ENCODE measurements at regions not wholly inside any gene's neighbourhood (a gene's known extent, or its start where the extent isn't known, plus 50 kb on each side); places are given as distances from the start of the nearest gene placed in this dataset.

DNA sequence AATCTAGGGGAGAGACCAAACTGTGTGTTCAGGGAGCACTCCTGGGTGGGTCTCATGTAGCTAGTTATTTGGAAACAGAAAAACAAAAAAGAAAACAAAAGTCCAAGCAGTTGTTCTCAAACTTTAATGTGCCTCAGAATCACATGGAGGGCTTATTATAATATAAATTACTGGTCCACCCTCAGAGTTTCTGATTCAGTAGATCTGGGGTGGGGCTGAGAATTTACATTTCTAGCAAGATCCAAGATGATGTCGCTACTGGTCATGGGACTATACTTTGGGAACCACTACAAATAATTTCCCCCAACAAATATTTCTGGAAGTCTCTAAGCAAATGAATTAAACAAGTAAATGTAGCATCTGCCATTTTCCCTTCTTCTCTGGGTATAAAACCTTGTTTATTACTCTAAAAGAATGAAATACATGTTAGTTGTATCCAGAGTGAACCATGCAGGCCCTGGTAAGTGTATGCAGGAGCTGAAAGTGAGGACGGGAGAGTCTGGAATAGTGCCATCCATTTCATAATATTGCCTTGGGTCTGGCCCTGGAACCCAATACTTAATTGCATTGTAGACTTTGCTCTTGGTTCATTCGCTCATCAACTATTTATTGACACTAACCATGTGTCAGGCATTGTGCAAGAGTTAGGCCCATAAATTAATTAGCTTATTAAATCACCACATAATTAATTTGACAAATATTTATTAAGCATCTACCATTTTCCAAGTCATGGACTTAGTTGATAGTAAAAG is 490.8 kb downstream of the EPM2A start:
- no peaks in the 10 kb centered on the region for H3K4me1 ChIP-seq (ENCODE audit: insufficient read depth, low read length)
- Mint-ChIP-seq H3K4me1 (peaks cover 0 to 3% of the 10 kb centered on the region in 2 experiments; a peak in 1 of 4 replicates), H3K27ac (no peak overlapping the region)

More for the DNA sequence above, 490.8 kb downstream of the EPM2A start:
- Histone ChIP-seq H3K27me3 (ENCODE audit: insufficient read depth, low read length) (no peaks in the 10 kb centered on the region), H2BK12ac (ENCODE audit: insufficient read length, low read depth, low read length) (no peak overlapping the region), H2AFZ (ENCODE audit: low read length) (no peak overlapping the region), H4K8ac (replicated peaks; ENCODE audit: insufficient read length, low read depth, low read length) (no peak overlapping the region), H3K9ac (ENCODE audit: extremely low read depth, insufficient read length, low read length) (no peak overlapping the region), H3K27ac (ENCODE audit: insufficient read length, low read depth, low read length) (no peak overlapping the region), H2BK20ac (ENCODE audit: low read depth, low read length, poor library complexity, severe bottlenecking) (no peak overlapping the region), H3K9me3 (ENCODE audit: control insufficient read depth, low read depth, low read length) (no peaks in the 10 kb centered on the region), H3K4ac (ENCODE audit: low read depth, low read length) (no peak overlapping the region), H3K14ac (ENCODE audit: insufficient read depth, low read length) (no peak overlapping the region), H3T11ph (ENCODE audit: low read length) (no peak overlapping the region), H3K18ac (ENCODE audit: insufficient read length, low read depth, low read length) (no peak overlapping the region), H4K91ac (ENCODE audit: insufficient read length, low read depth, low read length) (no peak overlapping the region), H2BK5ac (ENCODE audit: insufficient read length, low read length) (no peak overlapping the region), H3K56ac (ENCODE audit: insufficient read length, low read depth, low read length) (no peak overlapping the region), H2BK15ac (ENCODE audit: low read depth, low read length) (no peak overlapping the region), H2BK120ac (ENCODE audit: low read depth, low read length, poor library complexity, severe bottlenecking) (no peak overlapping the region), H2AK5ac (ENCODE audit: insufficient read length, low read length) (no peak overlapping the region), H3K79me2 (ENCODE audit: insufficient read depth, low read length) (no peaks in the 10 kb centered on the region), H4K5ac (ENCODE audit: insufficient read length, low read depth, low read length) (no peak overlapping the region), H3K4me2 (ENCODE audit: insufficient read depth, insufficient read length, low read length) (no peak overlapping the region), H3K23ac (ENCODE audit: insufficient read length, low read depth, low read length) (no peak overlapping the region), H4K20me1 (ENCODE audit: control insufficient read depth, insufficient read depth, insufficient read length) (no peaks in the 10 kb centered on the region), H3K23me2 (ENCODE audit: insufficient read length, low read depth, low read length, poor library complexity, severe bottlenecking) (no peaks in the 10 kb centered on the region), H3K79me1 (ENCODE audit: insufficient read depth, low read depth, low read length, poor library complexity, severe bottlenecking) (no peaks in the 10 kb centered on the region)
- no CpG with 5 or more reads among the region's 3 CpGs for WGBS (ENCODE audit: extremely low coverage, insufficient read length, low lambda C conversion rate)
- Mint-ChIP-seq H3K9me3 (no peaks in the 10 kb centered on the region), H3K36me3 (ENCODE audit: insufficient read depth in 1 of 3, low read depth in 3 of 3) (no peaks in the 10 kb centered on the region), H3K27me3 (ENCODE audit: low read depth) (0 out of 2 replicates have a peak, but pooled peaks cover 2% of the 10 kb centered on the region), H3K4me3 (no peak overlapping the region)
- TF ChIP-seq CTCF (conservative IDR thresholded peaks at IDR 0.05): no peak
- no peak for DNase-seq

Measured in H9 (cell line).